Activated T-helper 1 cell treated with anti-CD3 and anti-CD28 coated beads, Interleukin-12 subunit alpha, Interleukin-12 subunit beta, Interleukin-2, Interleukin-4 antibody, amounts not matched to agents 30 ng/mL and 10 ng/mL and 1 ng/mL, durations not matched to agents 14 hours and 24 hours and 36 hours (primary cell): ENCODE measurements at regions not wholly inside any gene's neighbourhood (a gene's known extent, or its start where the extent isn't known, plus 50 kb on each side); places are given as distances from the start of the nearest gene placed in this dataset.
"Not testable (repeated sequence)": the region's sequence is repeated elsewhere in the genome, so short reads cannot be mapped to it uniquely, and the experiment has no call there.

ENCODE experiments used
- DNase-seq: peaks from one replicate; pipeline ENCODE4 v3.0.0; 2021; ENCODE audit warnings: low spot score
- H3K27ac Mint-ChIP-seq: one replicate; pipeline ENCODE4 v1.8.0; 2021; ENCODE audit warnings: mild to moderate bottlenecking, mixed read lengths
- H3K27me3 Mint-ChIP-seq: one replicate; pipeline ENCODE4 v1.8.0; 2022; ENCODE audit warnings: mild to moderate bottlenecking, moderate library complexity, mixed read lengths; ENCODE audit not compliant: insufficient read depth
- H3K36me3 Mint-ChIP-seq: one replicate; pipeline ENCODE4 v1.8.0; 2021; ENCODE audit warnings: low read depth, mixed read lengths
- H3K4me1 Mint-ChIP-seq: one replicate; pipeline ENCODE4 v1.8.0; 2021; ENCODE audit warnings: low read depth, mixed read lengths
- H3K4me3 Mint-ChIP-seq: one replicate; pipeline ENCODE4 v1.8.0; 2021; ENCODE audit warnings: mild to moderate bottlenecking, moderate library complexity, mixed read lengths
- H3K9me3 Mint-ChIP-seq: one replicate; pipeline ENCODE4 v1.8.0; 2021; ENCODE audit warnings: mixed read lengths
- intact Hi-C: fragments of 100-400 bp; cut with micrococcal nuclease; formaldehyde crosslinking; loops from one replicate; pipeline ENCODE4 v1.15.1; 2024

DNA sequence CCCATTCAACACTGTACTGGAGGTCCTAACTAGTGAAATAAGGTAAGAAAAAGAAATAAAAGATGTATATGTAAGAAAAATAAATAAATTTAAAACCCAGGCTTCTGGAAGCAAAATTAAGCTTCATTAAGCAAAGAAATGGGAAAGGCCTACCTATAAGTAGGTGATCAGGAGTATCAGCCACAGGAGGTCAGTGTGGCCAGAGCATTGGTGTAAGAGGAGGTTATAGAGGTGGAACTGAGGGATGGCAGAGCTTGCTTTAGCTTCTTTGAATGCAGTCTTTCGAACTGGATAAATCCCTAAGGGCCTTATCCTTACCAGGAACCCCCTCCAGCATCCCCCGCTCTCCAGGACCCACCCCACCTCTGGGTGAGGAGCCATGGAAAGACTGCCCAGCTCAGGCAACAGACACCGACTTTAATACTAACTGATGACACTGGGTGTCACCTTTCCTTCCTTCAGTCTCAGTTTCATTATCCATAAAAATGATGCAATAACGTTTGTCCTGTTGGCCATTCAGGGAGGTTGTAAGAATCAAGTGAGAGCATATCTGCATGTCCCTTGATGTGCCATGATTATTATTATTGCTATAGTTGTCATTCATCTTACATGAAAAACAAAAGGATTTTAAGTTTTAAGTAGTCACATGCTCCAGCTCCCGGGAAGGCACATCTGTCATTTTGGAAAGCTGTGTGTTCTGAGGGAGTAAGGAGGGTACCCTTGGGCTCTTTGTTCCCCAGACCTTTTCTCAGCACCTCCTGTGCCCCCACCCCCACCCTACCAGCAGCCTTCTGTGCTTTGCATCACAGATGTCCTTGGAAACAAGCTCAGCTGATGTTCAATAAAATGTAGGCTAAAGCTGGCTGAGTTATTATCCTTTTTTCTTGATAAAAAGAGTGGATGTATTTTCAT, 50.8 kb upstream of the CTNNA1 start:
- Mint-ChIP-seq H3K4me1 (no peaks in the 10 kb centered on the region), H3K27me3 (peaks cover 39% of the 10 kb centered on the region), H3K36me3 (no peaks in the 10 kb centered on the region), H3K4me3 (no peak overlapping the region), H3K9me3 (no peaks in the 10 kb centered on the region), H3K27ac (no peak overlapping the region)
- no peak for DNase-seq
- intact Hi-C loops = no loop called here

DNA sequence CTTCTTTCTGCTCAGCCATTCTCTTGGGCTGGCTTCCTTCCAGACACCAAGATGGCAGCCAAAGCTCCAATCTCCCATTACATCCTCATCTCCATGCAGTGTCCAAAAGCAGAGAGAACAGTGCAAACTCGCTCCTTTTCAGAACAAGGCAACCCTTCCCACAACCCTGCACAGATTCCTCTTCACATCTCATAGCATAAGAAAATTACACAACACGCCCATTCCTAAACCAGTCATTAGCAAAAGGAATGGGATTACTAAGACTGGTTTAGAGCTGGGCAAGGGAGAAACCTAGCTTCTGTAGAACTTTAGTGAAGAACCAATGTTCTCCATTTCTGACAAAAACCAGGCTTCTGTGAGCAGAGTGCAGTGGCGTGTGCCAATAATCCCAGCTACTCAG, 51.5 kb upstream of the CTNNA1 start:
- H3K9me3 Mint-ChIP-seq = no peaks in the 10 kb centered on the region
- no peak overlapping the region for H3K27ac Mint-ChIP-seq
- intact Hi-C loops = no loop called here
- H3K36me3 Mint-ChIP-seq = no peaks in the 10 kb centered on the region
- H3K4me1 Mint-ChIP-seq = no peaks in the 10 kb centered on the region
- no peak for DNase-seq
- H3K27me3 Mint-ChIP-seq = peaks cover 35% of the 10 kb centered on the region
- no peak overlapping the region for H3K4me3 Mint-ChIP-seq

DNA sequence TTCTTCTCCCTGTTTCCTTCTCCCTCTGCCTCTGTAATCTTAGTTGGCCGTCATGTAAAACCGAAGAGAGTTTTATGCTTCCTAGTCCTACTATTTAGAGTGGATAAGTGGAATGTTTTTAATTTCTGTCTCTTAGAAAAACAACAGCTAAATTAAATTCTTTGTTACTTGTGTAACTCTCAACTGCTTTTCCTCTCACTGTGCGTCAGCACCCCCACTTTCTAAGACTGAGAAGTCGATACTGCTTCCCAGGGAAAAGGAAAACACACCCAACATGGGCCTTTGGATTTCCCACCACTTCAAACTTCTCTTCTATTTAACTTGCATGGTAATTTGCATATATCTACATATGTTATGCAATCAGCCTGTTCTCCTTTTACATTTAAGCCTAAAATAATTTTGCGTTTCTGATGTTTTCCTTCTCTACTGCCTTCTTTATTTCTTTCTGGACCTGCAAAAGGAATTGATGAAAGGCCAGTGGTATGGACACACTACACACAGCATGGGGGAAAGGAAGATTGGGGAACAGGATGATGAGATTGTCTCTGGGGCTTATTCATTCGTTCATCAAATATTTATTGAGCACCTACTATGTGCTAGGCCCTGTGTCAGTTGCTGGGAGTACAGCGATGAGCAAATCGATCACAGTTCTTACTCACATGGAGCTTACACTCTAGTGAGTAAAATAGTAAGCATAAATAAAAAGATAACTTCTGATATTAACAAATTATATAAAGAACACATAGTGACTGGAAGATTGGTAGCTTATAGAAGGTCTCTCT, 52.5 kb upstream of the CTNNA1 start:
- no peaks in the 10 kb centered on the region for H3K4me1 Mint-ChIP-seq
- no peaks in the 10 kb centered on the region for H3K9me3 Mint-ChIP-seq
- intact Hi-C loops = no loop called here
- no peak for DNase-seq
- no peak overlapping the region for H3K27ac Mint-ChIP-seq
- H3K4me3 Mint-ChIP-seq = no peak overlapping the region
- H3K27me3 Mint-ChIP-seq = peaks cover 33% of the 10 kb centered on the region
- no peaks in the 10 kb centered on the region for H3K36me3 Mint-ChIP-seq

DNA sequence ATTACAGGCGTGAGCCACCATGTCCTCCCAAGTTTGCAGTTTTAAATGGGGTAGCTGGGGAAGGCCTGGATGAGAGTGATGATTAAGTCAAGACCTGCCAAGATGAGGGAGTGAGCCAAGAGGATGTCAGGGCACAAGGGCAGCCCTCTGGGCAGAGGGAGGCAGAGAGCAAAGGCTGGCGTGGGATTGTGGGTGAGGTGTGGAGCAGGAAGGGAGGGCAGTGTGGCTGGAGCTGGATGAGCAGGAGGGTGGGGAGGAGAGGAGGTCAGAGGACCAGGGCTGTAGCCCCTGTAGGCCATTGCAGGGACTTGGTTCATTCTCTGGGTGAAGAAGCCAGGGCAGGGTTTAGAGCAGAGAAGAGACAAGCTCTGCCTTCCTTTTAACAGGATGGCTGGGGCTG, 53.7 kb upstream of the CTNNA1 start:
- no peaks in the 10 kb centered on the region for H3K9me3 Mint-ChIP-seq
- no peaks in the 10 kb centered on the region for H3K36me3 Mint-ChIP-seq
- DNase-seq = no peak
- H3K27me3 Mint-ChIP-seq = peaks cover 27% of the 10 kb centered on the region
- H3K27ac Mint-ChIP-seq = no peak overlapping the region
- no peaks in the 10 kb centered on the region for H3K4me1 Mint-ChIP-seq
- intact Hi-C loops = no loop called here
- no peak overlapping the region for H3K4me3 Mint-ChIP-seq

DNA sequence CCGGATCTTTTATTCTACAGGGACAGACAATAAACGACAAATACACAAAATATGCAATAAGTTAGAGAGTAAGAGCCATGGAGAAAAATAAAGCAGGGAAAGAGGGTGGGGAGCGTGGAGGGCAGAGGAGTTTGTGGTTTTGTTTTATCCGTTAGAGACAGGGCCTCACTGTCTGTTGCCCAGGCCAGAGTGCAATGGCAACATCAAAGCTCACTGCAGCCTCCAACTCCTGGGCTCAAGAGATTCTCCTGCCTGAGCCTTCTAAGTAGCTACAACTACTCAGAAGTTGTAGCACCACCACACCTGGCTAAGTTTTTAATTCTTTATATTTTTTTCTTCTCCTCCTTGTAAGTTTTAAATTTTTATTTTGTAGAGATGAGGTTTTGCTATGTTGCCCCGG, 54.5 kb upstream of the CTNNA1 start:
- Mint-ChIP-seq H3K4me1 (no peaks in the 10 kb centered on the region), H3K36me3 (no peaks in the 10 kb centered on the region), H3K27ac (no peak overlapping the region), H3K9me3 (no peaks in the 10 kb centered on the region), H3K4me3 (no peak overlapping the region), H3K27me3 (peaks cover 34% of the 10 kb centered on the region)
- intact Hi-C loops = no loop called here
- no peak for DNase-seq

DNA sequence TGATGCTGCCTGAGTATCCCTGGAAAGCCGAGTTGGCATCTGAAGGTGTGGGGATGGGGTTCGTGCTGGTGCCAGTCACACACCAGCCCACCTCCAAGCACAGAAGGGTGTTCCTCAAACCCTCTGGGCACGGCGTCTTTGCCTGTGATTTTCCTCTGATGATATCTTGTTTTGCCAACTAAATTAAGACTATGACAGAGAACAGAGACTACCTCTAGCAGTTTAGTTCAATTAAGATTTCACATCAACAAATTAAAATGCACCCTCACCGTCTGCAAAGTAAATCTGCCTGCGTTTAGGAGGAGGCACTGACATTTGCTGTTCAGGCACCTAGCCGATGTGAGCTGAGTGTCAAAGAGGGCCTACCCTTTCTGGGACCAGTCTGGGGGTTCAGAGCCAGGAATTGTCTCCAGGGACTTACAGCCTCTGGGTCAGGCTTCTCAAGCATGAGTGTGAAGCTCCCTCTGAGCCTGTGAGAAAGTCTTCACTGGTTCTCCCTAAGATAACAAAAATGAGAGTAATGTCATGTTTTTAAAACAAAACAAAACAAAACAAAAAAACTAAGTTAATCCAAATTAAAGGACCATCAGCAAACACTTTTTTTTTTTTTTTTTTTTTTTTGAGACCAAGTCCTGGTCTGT, 55.4 kb upstream of the CTNNA1 start:
- no peaks in the 10 kb centered on the region for H3K9me3 Mint-ChIP-seq

DNA sequence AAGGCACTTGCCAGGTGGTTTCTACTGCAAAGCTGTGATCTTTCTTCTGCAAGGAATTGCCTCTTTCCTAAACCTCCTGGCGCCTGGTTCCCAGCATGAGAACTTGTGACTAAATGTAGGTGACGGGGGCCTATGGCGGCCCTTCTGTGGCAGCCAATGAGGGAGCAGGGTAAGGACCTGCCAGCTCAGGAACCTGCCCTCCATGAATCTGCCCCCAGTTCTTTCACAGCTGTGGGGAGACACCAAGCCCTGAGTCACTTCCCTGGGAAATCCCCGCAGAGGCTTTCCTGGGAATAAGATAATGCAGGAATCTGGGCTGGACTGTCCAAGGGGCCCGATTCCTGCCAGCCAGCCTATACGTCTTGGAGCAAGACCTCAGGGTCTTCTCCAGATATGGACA, 56.7 kb upstream of the CTNNA1 start:
- DNase-seq = no peak
- Mint-ChIP-seq H3K36me3 (no peaks in the 10 kb centered on the region), H3K27ac (no peak overlapping the region), H3K9me3 (peaks cover 5% of the 10 kb centered on the region), H3K27me3 (peaks cover 29% of the 10 kb centered on the region), H3K4me3 (no peak overlapping the region), H3K4me1 (no peaks in the 10 kb centered on the region)
- intact Hi-C loops = no loop called here

More for the DNA sequence above, 55.4 kb upstream of the CTNNA1 start:
- no peak for DNase-seq
- intact Hi-C loops = no loop called here
- H3K4me3 Mint-ChIP-seq = no peak overlapping the region
- no peaks in the 10 kb centered on the region for H3K4me1 Mint-ChIP-seq
- H3K27me3 Mint-ChIP-seq = peaks cover 28% of the 10 kb centered on the region
- no peak overlapping the region for H3K27ac Mint-ChIP-seq
- H3K36me3 Mint-ChIP-seq = no peaks in the 10 kb centered on the region

DNA sequence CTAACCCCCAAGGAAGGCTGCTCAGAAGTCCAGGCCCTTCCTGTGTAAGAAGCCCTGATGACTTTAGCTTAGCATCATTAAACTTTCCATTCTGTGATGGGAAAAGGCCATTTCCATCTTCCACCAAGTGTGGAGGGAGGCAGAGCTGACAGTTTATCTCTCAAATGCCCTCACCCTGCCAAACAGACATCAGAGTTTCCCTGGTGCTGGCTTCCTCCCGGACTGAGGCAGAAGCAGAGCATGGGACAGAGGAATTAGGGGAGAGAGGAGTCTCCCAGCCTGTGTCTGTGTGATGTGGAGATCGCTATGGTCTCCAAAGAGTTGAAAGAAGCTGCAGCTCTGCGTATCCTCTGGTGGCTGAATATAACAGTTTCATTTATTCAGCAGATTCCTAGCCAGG, 57.4 kb upstream of the CTNNA1 start:
- peaks cover 36% of the 10 kb centered on the region for H3K27me3 Mint-ChIP-seq
- H3K36me3 Mint-ChIP-seq = no peaks in the 10 kb centered on the region
- no peak overlapping the region for H3K4me3 Mint-ChIP-seq
- H3K27ac Mint-ChIP-seq = no peak overlapping the region
- DNase-seq = no peak
- H3K4me1 Mint-ChIP-seq = no peaks in the 10 kb centered on the region
- intact Hi-C loops = no loop called here
- H3K9me3 Mint-ChIP-seq = peaks cover 5% of the 10 kb centered on the region

DNA sequence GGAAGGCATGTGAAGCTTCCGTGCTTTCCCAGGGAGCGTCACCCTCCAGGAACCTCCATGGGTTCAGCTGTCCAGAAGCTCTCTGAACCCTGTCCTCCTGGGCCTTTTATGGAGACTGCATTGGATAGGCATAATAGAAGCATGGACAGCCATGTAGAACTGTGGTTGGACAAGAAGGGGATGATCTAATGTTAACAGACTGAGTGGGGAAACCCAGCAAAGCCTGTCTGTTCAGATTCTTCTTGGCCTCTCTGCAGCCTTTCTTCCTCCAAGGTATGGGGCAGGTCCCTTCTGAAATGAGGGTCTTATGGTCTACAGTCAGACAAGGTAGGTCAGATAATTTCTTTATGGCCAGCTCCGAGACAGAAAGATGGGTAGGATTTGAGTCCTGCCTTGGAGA, 59.1 kb upstream of the CTNNA1 start:
- H3K4me1 Mint-ChIP-seq = no peaks in the 10 kb centered on the region
- DNase-seq = no peak
- H3K27ac Mint-ChIP-seq = no peak overlapping the region
- peaks cover 37% of the 10 kb centered on the region for H3K27me3 Mint-ChIP-seq
- intact Hi-C loops = no loop called here
- H3K4me3 Mint-ChIP-seq = no peak overlapping the region
- no peaks in the 10 kb centered on the region for H3K36me3 Mint-ChIP-seq
- H3K9me3 Mint-ChIP-seq = peaks cover 5% of the 10 kb centered on the region

DNA sequence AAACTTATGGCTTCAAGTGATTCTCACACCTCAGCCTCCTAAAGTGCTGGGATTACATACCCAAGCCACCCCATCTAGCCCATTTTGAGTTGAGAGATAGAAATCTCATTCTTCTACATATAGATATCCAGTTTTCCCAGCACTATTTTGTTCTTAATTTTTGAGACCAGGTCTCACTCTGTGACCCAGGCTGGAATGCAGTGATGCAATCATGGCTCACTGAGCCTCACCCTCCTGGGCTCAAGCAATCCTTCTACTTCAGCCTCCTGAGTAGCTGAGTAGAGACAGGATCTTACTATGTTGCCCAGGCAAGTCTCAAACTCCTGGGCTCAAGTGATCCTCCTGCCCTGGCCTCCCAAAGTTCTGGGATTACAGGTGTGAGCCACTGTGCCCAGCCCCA, 60.9 kb upstream of the CTNNA1 start:
- H3K4me1 Mint-ChIP-seq = no peaks in the 10 kb centered on the region
- DNase-seq = no peak
- intact Hi-C loops = no loop called here
- no peaks in the 10 kb centered on the region for H3K36me3 Mint-ChIP-seq
- H3K4me3 Mint-ChIP-seq = no peak overlapping the region
- peaks cover 5% of the 10 kb centered on the region for H3K9me3 Mint-ChIP-seq
- no peak overlapping the region for H3K27ac Mint-ChIP-seq
- H3K27me3 Mint-ChIP-seq = peaks cover 35% of the 10 kb centered on the region

DNA sequence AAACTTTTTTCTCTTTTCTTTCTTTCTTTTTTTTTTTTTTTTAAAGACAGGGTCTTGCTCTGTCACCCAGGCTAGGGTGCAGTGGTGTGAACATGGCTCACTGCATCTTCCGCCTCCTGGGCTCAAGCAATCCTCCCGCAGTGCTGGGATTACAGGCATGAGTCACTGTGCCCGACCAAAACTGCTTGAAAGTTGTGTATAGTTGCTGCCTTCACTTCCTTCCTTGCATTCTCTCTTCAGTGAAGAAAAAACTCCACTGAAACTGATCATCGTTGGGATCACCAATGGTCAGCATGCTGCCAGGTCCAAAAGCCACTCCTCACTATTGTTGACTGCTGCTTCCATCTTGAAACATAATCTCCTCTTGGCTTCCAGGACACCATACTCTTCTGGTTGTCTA, 66.6 kb upstream of the CTNNA1 start:
- intact Hi-C loops = no loop called here
- no peaks in the 10 kb centered on the region for H3K36me3 Mint-ChIP-seq
- DNase-seq = no peak
- no peak overlapping the region for H3K27ac Mint-ChIP-seq
- H3K4me1 Mint-ChIP-seq = no peaks in the 10 kb centered on the region
- peaks cover 7% of the 10 kb centered on the region for H3K9me3 Mint-ChIP-seq
- no peak overlapping the region for H3K4me3 Mint-ChIP-seq
- peaks cover 36% of the 10 kb centered on the region for H3K27me3 Mint-ChIP-seq

DNA sequence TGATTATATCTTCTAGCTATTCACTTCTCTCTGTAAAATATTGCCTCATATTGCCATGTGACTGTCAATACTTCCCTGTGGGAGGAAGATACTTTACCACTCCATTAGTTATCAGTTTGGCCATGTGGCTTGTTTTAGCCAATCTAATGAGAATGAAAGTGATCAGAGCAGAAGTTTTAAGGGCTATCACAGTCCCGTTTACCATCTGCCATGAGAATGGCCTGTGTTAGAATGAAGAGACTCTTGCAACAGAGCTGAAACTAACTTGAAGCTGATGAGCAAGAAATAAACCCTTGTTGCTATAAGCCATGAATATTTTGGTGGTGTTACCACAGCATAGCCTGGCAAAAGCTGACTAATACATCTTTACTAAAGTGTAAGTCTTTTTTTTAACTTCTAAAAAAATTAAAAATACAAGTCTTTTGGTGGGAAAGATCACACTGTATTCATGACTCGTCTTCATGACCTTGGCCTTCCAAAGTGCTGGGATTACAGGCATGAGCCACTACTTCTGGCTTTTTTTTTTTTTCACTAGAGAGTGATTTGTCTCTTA, 68.0 kb upstream of the CTNNA1 start:
- H3K27me3 Mint-ChIP-seq = peaks cover 29% of the 10 kb centered on the region
- H3K4me1 Mint-ChIP-seq = no peaks in the 10 kb centered on the region
- DNase-seq = no peak
- H3K4me3 Mint-ChIP-seq = no peak overlapping the region
- H3K9me3 Mint-ChIP-seq = peaks cover 5% of the 10 kb centered on the region
- intact Hi-C loops = no loop called here
- no peaks in the 10 kb centered on the region for H3K36me3 Mint-ChIP-seq
- H3K27ac Mint-ChIP-seq = no peak overlapping the region

DNA sequence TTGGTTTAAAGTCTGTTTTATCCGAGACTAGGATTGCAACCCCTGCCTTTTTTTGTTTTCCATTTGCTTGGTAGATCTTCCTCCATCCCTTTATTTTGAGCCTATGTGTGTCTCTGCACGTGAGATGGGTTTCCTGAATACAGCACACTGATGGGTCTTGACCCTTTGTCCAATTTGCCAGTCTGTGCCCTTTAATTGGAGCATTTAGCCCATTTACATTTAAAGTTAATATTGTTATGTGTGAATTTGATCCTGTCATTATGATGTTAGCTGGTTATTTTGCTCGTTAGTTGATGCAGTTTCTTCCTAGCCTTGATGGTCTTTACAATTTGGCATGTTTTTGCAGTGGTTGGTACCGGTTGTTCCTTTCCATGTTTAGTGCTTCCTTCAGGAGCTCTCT, 70.8 kb upstream of the CTNNA1 start:
- H3K27ac Mint-ChIP-seq, H3K9me3 Mint-ChIP-seq, H3K36me3 Mint-ChIP-seq, H3K4me3 Mint-ChIP-seq, intact Hi-C loops, H3K4me1 Mint-ChIP-seq, DNase-seq: not testable (repeated sequence)
- peaks cover 33% of the 10 kb centered on the region for H3K27me3 Mint-ChIP-seq
